Upper lobe of left lung (tissue), 6 donors: ENCODE measurements at regions not wholly inside any gene's neighbourhood (a gene's known extent, or its start where the extent isn't known, plus 50 kb on each side); places are given as distances from the start of the nearest gene placed in this dataset.

Experiments
- ATAC-seq, 2 donors: fragments of 200-7000 bp; cut with Tn5 transposase; one replicate each; pipeline ENCODE4 v1.9.1; 2022; ENCODE audit warnings: mild to moderate bottlenecking in 2 of 2, moderate library complexity in 2 of 2; ENCODE audit not compliant: low FRiP score in 2 of 2
- DNase-seq, 2 donors: peaks; one replicate each; pipeline ENCODE4 v3.0.0-alpha.2; 2019 to 2020
- H3K27ac ChIP-seq, 4 donors: fragments of 200-600 bp; sonication (generic); one replicate each; pipeline ENCODE4 v1.5.1; 2016 to 2019
- H3K27me3 ChIP-seq, 4 donors: fragments of 200-600 bp; sonication (generic); one replicate each; pipeline ENCODE4 v1.5.1; 2017 to 2019
- H3K36me3 ChIP-seq, 4 donors: fragments of 200-600 bp; sonication (generic); one replicate each; pipeline ENCODE4 v1.5.1; 2016 to 2019
- H3K4me1 ChIP-seq, 4 donors: fragments of 200-600 bp; sonication (generic); one replicate each; pipeline ENCODE4 v1.5.1; 2018 to 2019
- H3K4me3 ChIP-seq, 4 donors: fragments of 200-600 bp; sonication (generic); one replicate each; pipeline ENCODE4 v1.5.1; 2017 to 2019; ENCODE audit warnings: mild to moderate bottlenecking in 2 of 4, moderate library complexity in 1 of 4
- H3K9me3 ChIP-seq, 4 donors: fragments of 200-600 bp; sonication (generic); one replicate each; pipeline ENCODE4 v1.5.1; 2018 to 2019
- EP300 ChIP-seq, 4 donors: sonication (generic); formaldehyde crosslinking; IDR thresholded peaks; one replicate each; pipeline ENCODE4 v1.5.1; 2017; ENCODE audit warnings: antibody characterized with exemption in 4 of 4, control low read depth in 2 of 4
- POLR2A ChIP-seq, 4 donors: fragments of 450-650 bp; IDR thresholded peaks; one replicate each; pipeline ENCODE4 v1.5.1; 2016 to 2017; ENCODE audit warnings: antibody characterized with exemption in 4 of 4, mild to moderate bottlenecking in 2 of 4
- POLR2AphosphoS5 ChIP-seq, 2 donors: sonication (generic); formaldehyde crosslinking; IDR thresholded peaks; one replicate each; pipeline ENCODE4 v1.5.1; 2017; ENCODE audit warnings: antibody characterized with exemption in 2 of 2
- WGBS, 2 donors: methylation state at CpG; one replicate each; pipeline ENCODE4 v1.1.5; 2017 to 2018; 5-methylcytosine and 5-hydroxymethylcytosine counted together
- TF ChIP-seq, protein P1 (sequence below), 6 experiments: fragments of 450-650 bp in 4 of 6; fragments of 200-600 bp in 2 of 6; sonication (generic) in 2 of 6; IDR thresholded peaks; one replicate each; pipeline ENCODE4 v1.5.1; 2016 to 2019; ENCODE audit warnings: antibody characterized with exemption in 6 of 6
- donor health status: DM: no; HTN: no; CAD: no; lungs with moderate emphysema.
- donor health status: DM: no; HTN: yes; CAD: no; lungs with severe emphysema.

DNA sequence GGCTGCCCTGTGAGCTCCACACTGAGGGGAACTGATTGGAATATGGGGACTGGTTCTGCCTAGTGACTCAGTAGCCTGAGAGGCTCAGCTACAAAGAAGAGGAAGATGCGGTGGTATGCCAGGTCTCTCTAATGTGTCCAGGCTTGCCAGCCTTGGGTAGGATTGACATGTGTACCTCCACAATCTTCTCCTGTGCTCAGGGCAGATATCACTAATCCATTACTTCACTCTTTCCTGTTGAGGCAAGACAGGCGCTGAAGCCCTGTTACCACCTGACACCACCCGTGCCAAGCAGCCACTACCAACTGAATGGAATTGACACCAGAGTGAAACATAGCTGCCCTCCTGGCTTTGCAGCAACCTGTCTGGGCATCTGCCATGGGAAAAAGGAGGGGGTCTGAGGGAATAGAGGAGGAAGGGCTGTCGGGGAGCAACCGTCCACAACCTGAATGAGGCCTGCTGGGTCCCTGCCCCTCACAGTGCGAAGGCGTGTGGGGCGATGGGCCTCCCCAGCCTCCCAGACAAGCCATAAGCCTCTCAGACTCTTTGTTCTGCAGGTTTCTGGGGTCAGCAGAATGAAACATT is 114.7 kb upstream of the CXCL14 start:
- Histone ChIP-seq H3K4me1 (no peaks in the 10 kb centered on the region), H3K27me3 (no peaks in the 10 kb centered on the region), H3K9me3 (no peaks in the 10 kb centered on the region), H3K36me3 (no peaks in the 10 kb centered on the region), H3K27ac (no peak overlapping the region), H3K4me3 (no peak overlapping the region)
- 90 to 96% methylated on average over 6 to 8 of the region's 8 CpGs for WGBS, 2 donors
- ATAC-seq (no peak), DNase-seq (peak in 1 of 2 donors; percentile 22)
- TF ChIP-seq, protein P1, sequence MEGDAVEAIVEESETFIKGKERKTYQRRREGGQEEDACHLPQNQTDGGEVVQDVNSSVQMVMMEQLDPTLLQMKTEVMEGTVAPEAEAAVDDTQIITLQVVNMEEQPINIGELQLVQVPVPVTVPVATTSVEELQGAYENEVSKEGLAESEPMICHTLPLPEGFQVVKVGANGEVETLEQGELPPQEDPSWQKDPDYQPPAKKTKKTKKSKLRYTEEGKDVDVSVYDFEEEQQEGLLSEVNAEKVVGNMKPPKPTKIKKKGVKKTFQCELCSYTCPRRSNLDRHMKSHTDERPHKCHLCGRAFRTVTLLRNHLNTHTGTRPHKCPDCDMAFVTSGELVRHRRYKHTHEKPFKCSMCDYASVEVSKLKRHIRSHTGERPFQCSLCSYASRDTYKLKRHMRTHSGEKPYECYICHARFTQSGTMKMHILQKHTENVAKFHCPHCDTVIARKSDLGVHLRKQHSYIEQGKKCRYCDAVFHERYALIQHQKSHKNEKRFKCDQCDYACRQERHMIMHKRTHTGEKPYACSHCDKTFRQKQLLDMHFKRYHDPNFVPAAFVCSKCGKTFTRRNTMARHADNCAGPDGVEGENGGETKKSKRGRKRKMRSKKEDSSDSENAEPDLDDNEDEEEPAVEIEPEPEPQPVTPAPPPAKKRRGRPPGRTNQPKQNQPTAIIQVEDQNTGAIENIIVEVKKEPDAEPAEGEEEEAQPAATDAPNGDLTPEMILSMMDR (IDR thresholded peaks at IDR 0.05) = no peak
- TF ChIP-seq POLR2AphosphoS5 (IDR thresholded peaks at IDR 0.05) = no peak
- TF ChIP-seq EP300 (IDR thresholded peaks at IDR 0.05) = no peak
- no peak for TF ChIP-seq POLR2A (IDR thresholded peaks at IDR 0.05)

DNA sequence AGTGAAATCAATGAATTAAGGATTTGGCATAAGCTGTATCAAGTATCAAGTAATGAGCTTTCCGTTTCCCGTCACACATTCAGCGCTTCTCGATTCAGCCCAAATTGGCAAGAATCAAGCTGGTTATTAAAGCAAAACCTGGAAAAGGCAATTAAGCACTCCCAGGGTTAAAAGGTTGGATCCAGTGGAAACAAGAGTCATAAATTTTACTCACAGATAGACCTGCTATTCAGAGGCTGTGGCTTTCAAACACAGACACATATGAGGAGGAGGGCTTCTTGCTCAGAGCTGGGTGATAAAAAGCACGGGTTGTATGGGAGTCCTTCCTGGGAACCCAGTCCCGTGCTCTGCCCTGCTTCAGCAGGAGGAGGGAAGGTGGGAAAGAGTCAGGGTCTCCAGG is 112.3 kb upstream of the CXCL14 start:
- WGBS, 2 donors = 65 to 72% methylated on average over 6 of the region's 6 CpGs
- ATAC-seq = no peak
- no peaks in the 10 kb centered on the region for H3K27me3 ChIP-seq
- TF ChIP-seq POLR2A (IDR thresholded peaks at IDR 0.05) (no peak), EP300 (IDR thresholded peaks at IDR 0.05) (no peak), POLR2AphosphoS5 (IDR thresholded peaks at IDR 0.05) (no peak)
- TF ChIP-seq, protein P1 (IDR thresholded peaks at IDR 0.05) = no peak
- no peak overlapping the region for H3K4me3 ChIP-seq
- no peaks in the 10 kb centered on the region for H3K4me1 ChIP-seq
- H3K9me3 ChIP-seq = no peaks in the 10 kb centered on the region
- H3K36me3 ChIP-seq = no peaks in the 10 kb centered on the region
- no peak overlapping the region for H3K27ac ChIP-seq
- no peak for DNase-seq

- TF ChIP-seq POLR2AphosphoS5 (IDR thresholded peaks at IDR 0.05) = no peak
- TF ChIP-seq, protein P1 (IDR thresholded peaks at IDR 0.05) = no peak
- ATAC-seq (no peak), DNase-seq (no peak)
- H3K4me3 ChIP-seq = no peak overlapping the region
- H3K27ac ChIP-seq = no peak overlapping the region
- 81 to 86% methylated on average over 2 of the region's 2 CpGs for WGBS, 2 donors
- no peaks in the 10 kb centered on the region for H3K4me1 ChIP-seq
- no peaks in the 10 kb centered on the region for H3K27me3 ChIP-seq
- no peaks in the 10 kb centered on the region for H3K36me3 ChIP-seq
- H3K9me3 ChIP-seq = no peaks in the 10 kb centered on the region
Measured at GRCh38 chr5:135690466-135690865, 111.7 kb upstream of the CXCL14 start.

DNA sequence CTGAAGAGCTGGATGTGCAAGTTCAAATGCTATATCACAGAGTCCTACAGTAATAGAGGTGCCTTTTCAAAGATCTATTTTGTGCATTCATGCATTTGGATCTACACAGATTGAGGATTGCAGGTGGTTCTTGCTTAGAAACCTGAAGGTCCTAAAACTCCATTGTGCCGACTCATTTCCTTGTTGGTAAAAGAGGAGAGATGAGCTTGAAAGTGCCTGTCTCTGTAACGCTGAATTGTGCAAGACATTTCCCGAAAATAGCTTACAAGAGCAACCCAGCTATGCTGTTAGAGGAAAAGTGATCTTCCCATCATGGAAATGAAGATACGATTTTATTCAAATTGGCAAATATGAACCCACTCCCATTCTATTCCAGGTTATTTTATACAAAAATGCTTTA is 110.7 kb upstream of the CXCL14 start:
- no peak overlapping the region for H3K4me3 ChIP-seq
- no peaks in the 10 kb centered on the region for H3K27me3 ChIP-seq
- 61 to 79% methylated on average over 4 of the region's 4 CpGs for WGBS, 2 donors
- DNase-seq (no peak), ATAC-seq (no peak)
- no peaks in the 10 kb centered on the region for H3K4me1 ChIP-seq
- H3K9me3 ChIP-seq = no peaks in the 10 kb centered on the region
- no peaks in the 10 kb centered on the region for H3K36me3 ChIP-seq
- TF ChIP-seq POLR2A (IDR thresholded peaks at IDR 0.05) = no peak
- no peak for TF ChIP-seq EP300 (IDR thresholded peaks at IDR 0.05)
- TF ChIP-seq, protein P1 (IDR thresholded peaks at IDR 0.05) = no peak
- no peak overlapping the region for H3K27ac ChIP-seq

DNA sequence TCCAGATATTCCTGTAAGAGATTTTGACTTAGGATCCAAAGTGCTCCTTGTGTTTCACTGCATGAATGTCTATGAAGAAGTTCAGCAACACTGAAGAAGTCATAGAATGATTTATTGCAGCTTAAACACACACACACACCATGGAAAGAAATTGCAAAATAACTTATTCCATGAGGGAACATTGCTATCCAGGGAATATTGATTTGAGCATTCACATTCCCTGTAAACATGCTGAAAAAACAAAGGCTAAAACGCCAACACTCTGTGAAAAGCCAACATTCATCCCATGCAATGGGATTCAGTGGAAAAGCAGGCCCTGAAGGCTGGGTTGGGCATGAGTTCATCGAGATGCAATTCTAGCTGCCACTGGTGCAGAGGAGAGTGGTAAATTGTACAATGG is 109.6 kb upstream of the CXCL14 start:
- H3K4me3 ChIP-seq = no peak overlapping the region
- WGBS, 2 donors = 83% methylated on average over 2 of the region's 2 CpGs
- H3K27me3 ChIP-seq = no peaks in the 10 kb centered on the region
- no peak for TF ChIP-seq EP300 (IDR thresholded peaks at IDR 0.05)
- TF ChIP-seq POLR2AphosphoS5 (IDR thresholded peaks at IDR 0.05) = no peak
- TF ChIP-seq POLR2A (IDR thresholded peaks at IDR 0.05) = no peak
- TF ChIP-seq, protein P1 (IDR thresholded peaks at IDR 0.05) = no peak
- ATAC-seq (no peak), DNase-seq (no peak)
- no peaks in the 10 kb centered on the region for H3K9me3 ChIP-seq
- no peaks in the 10 kb centered on the region for H3K4me1 ChIP-seq
- H3K36me3 ChIP-seq = no peaks in the 10 kb centered on the region
- no peak overlapping the region for H3K27ac ChIP-seq
